ENCODE measurements at regions not wholly inside any gene's neighbourhood (a gene's known extent, or its start where the extent isn't known, plus 50 kb on each side); places are given as distances from the start of the nearest gene placed in this dataset.

DNA sequence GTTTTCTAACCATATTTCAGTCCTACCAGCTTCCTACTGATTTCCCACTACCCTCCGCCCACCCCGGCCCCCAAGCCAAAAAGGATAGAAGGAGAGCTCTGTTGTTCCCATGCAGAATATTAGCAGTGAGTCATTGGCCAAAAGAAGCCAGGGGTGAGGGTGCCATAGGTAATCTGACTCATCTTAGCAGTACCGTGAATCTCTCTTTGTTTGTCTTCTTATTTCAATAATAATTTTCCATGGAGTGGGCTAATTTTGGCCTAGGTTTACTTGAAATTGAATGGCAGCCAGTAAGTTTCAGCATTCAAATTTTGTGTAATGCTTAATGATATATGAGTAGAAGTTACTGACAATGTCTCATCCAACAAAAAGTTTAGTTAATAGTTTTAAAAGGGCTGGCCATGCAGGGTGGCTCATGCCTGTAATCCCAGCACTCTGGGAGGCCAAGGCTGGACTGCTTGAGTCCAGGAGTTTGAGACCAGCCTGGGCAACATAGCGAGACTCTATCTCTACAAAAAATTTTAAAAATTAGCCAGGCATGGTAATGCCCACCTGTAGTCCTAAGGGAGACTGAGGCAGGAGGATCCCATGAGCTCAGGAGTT, 74.2 kb downstream of the C9orf152 start:
- TF ChIP-seq, protein P1, sequence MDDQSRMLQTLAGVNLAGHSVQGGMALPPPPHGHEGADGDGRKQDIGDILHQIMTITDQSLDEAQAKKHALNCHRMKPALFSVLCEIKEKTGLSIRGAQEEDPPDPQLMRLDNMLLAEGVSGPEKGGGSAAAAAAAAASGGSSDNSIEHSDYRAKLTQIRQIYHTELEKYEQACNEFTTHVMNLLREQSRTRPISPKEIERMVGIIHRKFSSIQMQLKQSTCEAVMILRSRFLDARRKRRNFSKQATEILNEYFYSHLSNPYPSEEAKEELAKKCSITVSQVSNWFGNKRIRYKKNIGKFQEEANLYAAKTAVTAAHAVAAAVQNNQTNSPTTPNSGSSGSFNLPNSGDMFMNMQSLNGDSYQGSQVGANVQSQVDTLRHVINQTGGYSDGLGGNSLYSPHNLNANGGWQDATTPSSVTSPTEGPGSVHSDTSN (IDR thresholded peaks at IDR 0.05; ENCODE audit: insufficient replicate concordance, low read depth, low read length) = no peak
- TF ChIP-seq POLR2AphosphoS5 (IDR thresholded peaks at IDR 0.05; ENCODE audit: low read length) = no peak
- TF ChIP-seq, protein P2, sequence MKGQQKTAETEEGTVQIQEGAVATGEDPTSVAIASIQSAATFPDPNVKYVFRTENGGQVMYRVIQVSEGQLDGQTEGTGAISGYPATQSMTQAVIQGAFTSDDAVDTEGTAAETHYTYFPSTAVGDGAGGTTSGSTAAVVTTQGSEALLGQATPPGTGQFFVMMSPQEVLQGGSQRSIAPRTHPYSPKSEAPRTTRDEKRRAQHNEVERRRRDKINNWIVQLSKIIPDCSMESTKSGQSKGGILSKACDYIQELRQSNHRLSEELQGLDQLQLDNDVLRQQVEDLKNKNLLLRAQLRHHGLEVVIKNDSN (IDR thresholded peaks at IDR 0.05; ENCODE audit: borderline replicate concordance, extremely low read length, insufficient read depth, low read depth, low read length) = no peak
- no peak for TF ChIP-seq BRCA1 (IDR thresholded peaks at IDR 0.05; ENCODE audit: low read depth, low read length)
- no peak for TF ChIP-seq SP1 (IDR thresholded peaks at IDR 0.05; ENCODE audit: low read depth, low read length)
- TF ChIP-seq GABPA (IDR thresholded peaks at IDR 0.05; ENCODE audit: low read depth) = no peak
- no peak for TF ChIP-seq TAF1 (IDR thresholded peaks at IDR 0.05; ENCODE audit: borderline replicate concordance, low read depth, low read length)
- TF ChIP-seq POLR2A (IDR thresholded peaks at IDR 0.05; ENCODE audit: low read depth, low read length) = no peak
